SKM-1 treated with dmso at 0.1 percent for 144 hours (cell line): ENCODE measurements at regions not wholly inside any gene's neighbourhood (a gene's known extent, or its start where the extent isn't known, plus 50 kb on each side); places are given as distances from the start of the nearest gene placed in this dataset.
"Not testable (repeated sequence)": the region's sequence is repeated elsewhere in the genome, so short reads cannot be mapped to it uniquely, and the experiment has no call there.

Experiments used
- DNase-seq: peaks from one replicate; lab custom pipeline; 2025; ENCODE audit not compliant: unreplicated experiment; lab: John Stamatoyannopoulos, UW

DNA sequence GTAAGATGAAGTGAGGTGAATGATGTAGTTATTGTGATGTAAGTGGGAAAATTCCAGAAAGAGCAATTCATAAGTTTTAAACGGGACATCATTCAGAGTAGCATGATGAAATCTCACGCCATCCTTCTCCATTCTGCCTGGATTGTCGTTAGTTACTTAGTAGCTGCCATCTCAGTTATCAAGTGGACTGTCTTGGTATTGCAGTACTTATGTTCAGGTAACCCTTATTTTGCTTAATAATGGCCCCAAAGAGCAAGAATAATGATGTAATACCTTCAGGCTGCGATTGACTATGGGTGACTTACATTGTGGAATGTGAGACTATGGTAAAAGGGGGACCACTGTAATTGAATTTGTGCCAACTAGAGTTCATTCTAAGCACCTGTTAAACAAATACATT, 234.1 kb upstream of the TOM1L1 start:
- DNase-seq = no peak

DNA sequence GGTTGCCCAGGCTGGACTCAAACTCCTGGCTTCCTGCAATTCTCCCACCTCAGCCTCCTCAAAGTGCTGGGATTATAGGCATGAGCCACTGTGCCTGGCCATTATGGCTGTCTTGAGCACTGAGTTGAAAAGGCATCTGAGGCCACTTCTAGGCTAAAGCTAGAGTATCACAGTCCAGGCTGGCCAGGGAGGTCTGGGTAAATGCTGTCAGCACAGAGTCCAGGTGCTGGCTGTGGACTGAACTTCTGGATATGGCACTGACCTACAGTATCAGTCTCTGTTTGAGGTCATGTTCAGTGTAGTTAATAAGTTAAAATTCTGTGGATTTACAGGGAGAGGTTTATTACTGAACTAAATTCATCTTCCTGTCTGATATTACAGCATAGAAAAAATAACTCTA, 222.5 kb upstream of the TOM1L1 start:
- no peak for DNase-seq

GRCh38 chr17:54680410-54680809, 220.2 kb upstream of the TOM1L1 start:
- no peak for DNase-seq

GRCh38 chr17:54694287-54694887, 206.3 kb upstream of the TOM1L1 start:
- no peak for DNase-seq

DNA sequence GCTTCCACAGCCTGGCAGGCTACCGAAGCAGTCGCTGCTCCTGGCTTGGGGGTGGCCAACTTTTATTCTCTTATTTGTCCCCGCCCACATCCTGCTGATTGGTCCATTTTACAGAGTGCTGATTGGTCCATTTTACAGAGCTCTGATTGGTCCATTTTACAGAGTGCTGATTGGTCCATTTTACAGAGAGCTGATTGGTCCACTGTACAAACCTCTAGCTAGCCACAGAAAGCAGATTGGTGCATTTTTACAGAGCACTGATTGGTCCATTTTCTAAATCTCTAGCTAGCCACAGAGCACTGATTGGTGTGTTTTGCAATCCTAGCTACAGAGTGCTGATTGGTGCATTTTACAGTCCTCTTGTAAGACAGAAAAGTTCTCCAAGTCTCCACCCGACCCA, 187.9 kb upstream of the TOM1L1 start:
- DNase-seq = not testable (repeated sequence)

- no peak for DNase-seq
These were observed 182.4 kb upstream of the TOM1L1 start for GRCh38 chr17:54718286-54718685.

DNA sequence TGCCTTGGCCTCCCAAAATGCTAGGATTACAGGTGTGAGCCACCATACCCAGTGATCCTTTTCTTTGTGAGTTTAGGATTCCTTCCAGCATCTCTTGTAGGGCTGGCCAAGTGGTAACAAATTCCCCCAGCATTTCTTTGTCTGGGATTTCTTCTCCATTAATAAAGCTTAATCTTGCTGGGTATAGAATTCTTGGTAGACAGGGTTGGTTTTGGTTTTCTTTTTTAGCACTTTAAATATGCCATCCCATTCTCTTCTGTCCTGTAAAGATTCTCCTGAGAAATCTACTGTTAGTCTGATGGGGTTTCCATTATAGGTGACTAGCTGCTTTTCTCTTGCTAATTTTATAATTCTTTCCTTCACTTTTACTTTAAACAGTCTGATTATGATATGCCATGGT, 173.0 kb upstream of the TOM1L1 start:
- DNase-seq = no peak

GRCh38 chr17:54736573-54736972, 164.1 kb upstream of the TOM1L1 start:
- DNase-seq = no peak

DNA sequence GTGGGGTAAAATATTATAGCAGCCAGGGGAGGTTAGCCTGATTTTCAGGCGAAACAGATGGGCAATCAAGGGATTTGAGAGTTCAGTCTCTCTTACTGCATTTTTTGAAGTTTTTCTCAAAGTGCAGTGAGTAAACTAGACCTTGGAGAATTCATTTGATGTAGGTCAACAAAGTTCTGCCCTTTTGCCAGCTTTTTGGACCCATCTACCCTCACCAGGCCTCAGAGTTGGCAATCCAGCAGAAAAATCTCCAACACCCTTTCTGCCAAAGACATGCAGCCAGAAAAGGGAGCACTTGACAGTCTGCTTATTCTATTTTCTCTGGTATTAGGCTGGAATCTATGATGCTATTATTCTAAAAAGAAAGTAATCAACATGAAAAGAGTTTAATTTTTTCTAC, 162.2 kb upstream of the TOM1L1 start:
- no peak for DNase-seq

DNA sequence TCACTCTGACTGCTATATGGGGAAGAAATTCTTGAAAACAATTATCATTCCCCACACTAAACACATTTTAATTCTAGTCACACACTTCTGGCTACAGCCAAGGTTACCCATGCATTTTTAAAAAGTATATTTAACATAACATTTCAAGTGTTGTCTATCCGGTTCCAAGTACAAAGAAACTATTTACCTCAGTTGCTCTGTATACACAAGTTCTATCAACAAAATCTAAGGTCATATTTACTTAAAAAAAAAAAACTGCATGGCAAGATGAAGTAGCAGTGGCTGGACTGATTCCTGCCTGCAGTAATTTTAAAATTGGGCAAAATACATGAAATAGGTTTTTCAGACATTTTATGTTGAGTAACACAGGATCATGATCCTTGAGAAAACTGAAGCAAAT, 155.9 kb upstream of the TOM1L1 start:
- no peak for DNase-seq

GRCh38 chr17:54745239-54745638, 155.4 kb upstream of the TOM1L1 start:
- no peak for DNase-seq

DNA sequence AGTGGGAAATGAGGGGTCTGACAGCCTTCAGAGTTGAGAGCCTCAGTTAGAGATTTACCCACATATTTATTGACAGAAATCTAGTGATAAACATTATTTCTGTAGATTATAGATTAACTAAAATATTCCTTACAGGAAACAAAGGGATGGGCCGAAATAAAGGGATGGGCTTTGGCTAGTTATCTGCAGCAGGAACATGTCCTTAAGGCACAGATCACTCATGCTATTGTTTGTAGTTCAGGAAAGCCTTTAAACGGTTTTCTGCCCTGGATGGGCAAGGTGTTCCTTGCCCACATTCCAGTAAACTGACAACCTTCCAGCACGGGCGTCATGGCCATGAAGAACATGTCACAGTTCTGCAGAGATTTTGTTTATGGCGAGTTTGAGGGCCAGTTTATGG, 154.8 kb upstream of the TOM1L1 start:
- DNase-seq = no peak

DNA sequence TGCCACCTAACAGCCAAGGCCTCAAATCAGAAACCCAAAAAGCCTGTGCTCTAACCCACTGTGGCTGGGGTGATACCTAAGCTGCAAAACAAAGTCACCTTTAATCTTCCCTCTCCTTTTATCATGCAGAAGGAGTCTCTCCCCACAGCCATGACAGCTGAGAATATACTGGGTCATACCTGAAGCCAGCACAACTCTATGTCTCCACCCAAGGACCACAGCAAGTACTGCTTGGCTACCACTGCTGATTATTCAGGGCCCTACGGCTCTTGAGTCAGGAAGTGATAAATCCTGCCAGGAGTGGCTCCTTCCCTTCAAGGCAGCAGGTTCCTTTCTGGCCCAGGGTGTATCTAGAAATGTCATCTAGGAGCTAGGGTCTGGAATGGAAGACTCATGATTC, 151.5 kb upstream of the TOM1L1 start:
- no peak for DNase-seq

GRCh38 chr17:54754560-54754959, 146.1 kb upstream of the TOM1L1 start:
- DNase-seq = no peak

DNA sequence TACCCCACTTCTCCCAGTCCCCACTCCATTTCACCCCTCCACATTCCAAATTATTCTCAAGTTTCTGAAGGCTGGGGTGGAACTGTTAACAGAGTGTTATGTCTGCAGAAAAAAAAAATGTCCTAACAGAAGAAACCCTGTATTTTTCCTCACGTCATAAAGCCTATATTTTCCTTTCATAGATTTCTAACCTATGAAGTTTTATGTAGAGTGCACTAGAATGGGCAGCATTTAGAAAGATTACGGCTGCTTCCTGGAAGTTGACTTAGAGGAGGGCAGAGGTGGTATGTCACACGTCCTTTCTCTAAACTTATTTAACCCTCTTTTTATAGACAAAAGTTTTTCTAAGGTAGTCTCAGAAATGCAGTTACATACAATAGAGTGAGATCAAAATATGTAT, 139.8 kb upstream of the TOM1L1 start:
- no peak for DNase-seq

GRCh38 chr17:54770836-54771235, 129.8 kb upstream of the TOM1L1 start:
- DNase-seq = no peak

DNA sequence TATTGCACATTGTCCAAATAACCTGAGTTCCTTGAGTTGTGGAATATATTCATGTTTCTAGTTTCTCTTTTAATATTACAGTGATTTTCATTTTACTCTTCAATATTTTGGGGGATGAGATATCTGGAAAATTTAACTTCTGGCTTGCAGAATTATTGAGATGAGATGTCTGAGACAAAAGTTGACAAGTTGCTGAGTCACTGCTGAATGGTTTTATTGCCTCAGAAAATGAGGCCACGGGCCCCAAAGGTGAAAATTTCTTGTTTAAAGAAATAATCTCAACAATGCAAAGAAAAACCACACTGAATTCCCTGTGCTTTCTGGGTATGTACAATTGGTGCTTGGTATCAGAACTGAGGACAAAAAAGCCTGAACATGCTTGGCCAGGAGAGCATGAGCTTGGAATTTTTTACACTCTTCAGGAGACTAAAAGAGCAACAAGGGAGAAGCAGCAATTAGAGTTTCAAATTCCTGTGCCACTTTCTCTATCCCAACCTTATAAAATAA, 129.2 kb upstream of the TOM1L1 start:
- DNase-seq = no peak

- no peak for DNase-seq
These were observed 120.4 kb upstream of the TOM1L1 start for GRCh38 chr17:54780238-54780637.

DNA sequence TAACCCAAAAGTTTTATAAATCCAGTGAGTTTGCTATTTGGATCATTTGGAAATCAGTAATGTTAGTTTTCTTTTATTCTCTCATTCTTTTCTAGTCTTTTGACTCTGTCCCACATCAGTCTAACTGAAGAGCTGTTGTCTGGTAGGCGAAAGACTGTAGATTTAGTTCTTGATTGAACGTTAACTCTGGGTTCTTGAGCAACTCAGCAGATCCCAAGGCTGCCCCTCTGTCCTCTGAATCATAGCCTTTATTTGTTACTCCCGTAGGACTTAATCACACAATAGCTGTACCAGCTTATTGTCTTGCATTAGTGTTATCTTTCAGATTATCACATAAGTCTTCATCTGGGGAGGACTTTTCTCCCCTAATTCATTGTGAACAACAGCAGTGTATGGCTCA, 119.3 kb upstream of the TOM1L1 start:
- no peak for DNase-seq

DNA sequence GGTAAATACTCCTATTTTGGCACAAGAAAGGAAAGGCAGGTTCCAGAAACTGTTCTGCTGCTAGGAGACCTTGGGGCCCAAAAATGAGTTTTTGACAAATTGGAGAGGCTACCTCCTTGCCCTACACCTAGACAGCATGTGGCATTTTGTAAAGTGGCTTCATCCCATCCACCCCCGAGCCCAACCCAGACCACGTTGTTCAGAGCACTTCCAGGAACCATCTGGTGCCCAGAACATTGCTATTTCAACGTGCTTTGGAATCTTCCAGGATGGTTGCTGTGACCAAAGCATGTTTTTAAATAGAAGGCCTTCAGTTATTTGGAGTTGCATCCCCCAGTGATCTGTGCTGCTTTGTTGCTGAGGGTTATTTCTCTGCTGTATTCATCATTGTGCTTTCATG, 116.3 kb upstream of the TOM1L1 start:
- DNase-seq = no peak

DNA sequence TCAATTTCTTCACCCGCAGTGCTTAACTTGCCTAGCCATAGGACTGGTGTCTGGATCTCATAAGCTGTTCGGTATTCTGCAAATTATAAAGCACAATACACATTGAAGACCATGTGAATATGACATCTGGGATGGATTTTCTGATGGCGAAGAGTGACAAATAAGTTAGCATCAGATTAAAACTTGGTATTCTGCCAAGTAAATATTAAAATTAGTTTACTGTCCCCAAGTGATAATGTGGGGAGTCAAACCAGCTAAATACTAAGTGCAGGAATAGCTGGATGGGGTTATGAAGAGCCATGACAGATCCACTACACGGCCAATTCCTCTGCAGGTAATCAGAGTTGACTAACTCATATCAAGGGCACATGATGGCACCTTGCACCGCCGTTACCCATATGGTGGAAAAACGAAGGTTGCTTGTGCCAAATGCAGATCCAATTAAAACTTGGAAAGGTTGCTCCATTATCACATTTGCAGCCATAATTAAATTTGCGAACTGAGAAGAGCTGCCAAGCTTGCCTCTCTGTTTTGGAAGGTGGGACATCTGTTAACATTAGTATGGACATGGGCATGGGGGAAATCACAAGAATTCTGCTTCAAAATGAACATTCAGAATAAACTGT, 114.9 kb upstream of the TOM1L1 start:
- no peak for DNase-seq

GRCh38 chr17:54789101-54789880, 111.4 kb upstream of the TOM1L1 start:
- no peak for DNase-seq
